NCI-H345 treated with DMSO at 0.1 percent for 48 hours (cell line): ENCODE measurements at regions not wholly inside any gene's neighbourhood (a gene's known extent, or its start where the extent isn't known, plus 50 kb on each side); places are given as distances from the start of the nearest gene placed in this dataset.
"Not testable (repeated sequence)": the region's sequence is repeated elsewhere in the genome, so short reads cannot be mapped to it uniquely, and the experiment has no call there.

Source experiments
- DNase-seq: peaks from one replicate; lab custom pipeline; 2025; ENCODE audit not compliant: unreplicated experiment; lab: John Stamatoyannopoulos, UW

GRCh38 chr6:67175101-67175500 lies 1460.0 kb upstream of the ADGRB3 start:
- DNase-seq: no peak

- no peak for DNase-seq
These were observed 1458.6 kb upstream of the EYS start for GRCh38 chr6:67165606-67166005.

- no peak for DNase-seq
These were observed 1453.8 kb upstream of the EYS start for GRCh38 chr6:67160820-67161219.

- DNase-seq: no peak
These were observed 1434.0 kb upstream of the EYS start for GRCh38 chr6:67141005-67141404.

GRCh38 chr6:67133973-67134372 lies 1426.9 kb upstream of the EYS start:
- no peak for DNase-seq

- no peak for DNase-seq
These were observed 1424.8 kb upstream of the EYS start for GRCh38 chr6:67131827-67132226.

- DNase-seq: no peak
These were observed 1422.8 kb upstream of the EYS start for GRCh38 chr6:67129780-67130179.

GRCh38 chr6:67127041-67127440 lies 1420.0 kb upstream of the EYS start:
- no peak for DNase-seq

- DNase-seq: no peak
These were observed 1414.1 kb upstream of the EYS start for GRCh38 chr6:67121115-67121514.

GRCh38 chr6:67112120-67112519 lies 1405.1 kb upstream of the EYS start:
- DNase-seq: no peak

GRCh38 chr6:67102743-67103142 lies 1395.7 kb upstream of the EYS start:
- DNase-seq: no peak

GRCh38 chr6:67095618-67096226 lies 1388.7 kb upstream of the EYS start:
- not testable (repeated sequence) for DNase-seq

GRCh38 chr6:67094431-67094946 lies 1387.5 kb upstream of the EYS start:
- DNase-seq: no peak

- no peak for DNase-seq
These were observed 1366.9 kb upstream of the EYS start for GRCh38 chr6:67073938-67074337.

- DNase-seq: no peak
These were observed 1361.8 kb upstream of the EYS start for GRCh38 chr6:67068781-67069180.

GRCh38 chr6:67064323-67064722 lies 1357.3 kb upstream of the EYS start:
- no peak for DNase-seq

- no peak for DNase-seq
These were observed 1341.0 kb upstream of the EYS start for GRCh38 chr6:67047996-67048395.

GRCh38 chr6:67045076-67045475 lies 1338.0 kb upstream of the EYS start:
- DNase-seq: no peak

- no peak for DNase-seq
These were observed 1324.4 kb upstream of the EYS start for GRCh38 chr6:67031451-67031850.

GRCh38 chr6:67030861-67031260 lies 1323.8 kb upstream of the EYS start:
- DNase-seq: no peak

GRCh38 chr6:67016921-67017460 lies 1310.0 kb upstream of the EYS start:
- no peak for DNase-seq

GRCh38 chr6:67011441-67011840 lies 1304.4 kb upstream of the EYS start:
- DNase-seq: no peak

GRCh38 chr6:67009818-67010217 lies 1302.8 kb upstream of the EYS start:
- no peak for DNase-seq
